ENCODE measurements at regions not wholly inside any gene's neighbourhood (a gene's known extent, or its start where the extent isn't known, plus 50 kb on each side); places are given as distances from the start of the nearest gene placed in this dataset.

DNA sequence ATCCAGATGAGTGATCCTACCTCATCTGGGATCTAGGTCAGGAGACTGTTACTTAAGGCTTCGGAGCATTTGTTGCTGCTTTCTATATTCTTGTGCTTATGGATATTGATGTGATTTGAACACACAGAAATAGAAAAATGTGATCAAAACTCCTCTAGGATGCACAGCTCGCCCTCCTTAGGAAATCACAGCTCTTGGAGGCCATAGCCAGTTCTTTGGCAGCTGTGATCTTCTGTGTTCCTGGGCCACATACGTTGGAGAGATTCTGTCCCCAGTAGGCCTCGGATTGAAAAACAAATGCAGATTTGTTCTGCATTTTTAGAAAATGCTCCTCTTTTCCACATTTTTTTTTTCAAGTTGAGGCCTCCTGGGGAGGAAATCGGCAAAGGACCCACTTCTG is 437.4 kb upstream of the THBS1 start:
- TF ChIP-seq CTCF (IDR thresholded peaks at IDR 0.05) (no peak), POLR2A (IDR thresholded peaks at IDR 0.05) (no peak)
